ENCODE measurements at regions not wholly inside any gene's neighbourhood (a gene's known extent, or its start where the extent isn't known, plus 50 kb on each side); places are given as distances from the start of the nearest gene placed in this dataset.
A peak's percentile ranks its signal among the peaks of the same experiment; 100 is the strongest.
"Not testable (repeated sequence)": the region's sequence is repeated elsewhere in the genome, so short reads cannot be mapped to it uniquely, and the experiment has no call there.

DNA sequence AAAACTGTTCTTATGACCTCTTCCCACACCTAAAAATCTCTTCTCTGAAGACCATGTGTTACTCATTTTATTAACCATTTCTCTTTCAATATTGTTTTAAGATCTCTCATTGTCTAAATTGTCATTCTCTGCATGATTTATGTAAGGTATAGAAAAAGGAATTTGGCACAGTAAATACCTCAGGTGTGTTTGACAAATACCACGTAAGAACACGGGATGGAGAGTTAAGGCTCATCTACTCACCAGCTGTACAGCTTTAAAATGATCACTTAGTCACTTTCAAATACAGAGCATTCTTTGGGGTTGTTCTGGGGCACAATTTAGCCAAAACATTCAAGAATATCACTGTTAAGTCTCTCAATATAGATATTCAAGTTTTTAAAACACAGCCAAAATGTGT lies 627.1 kb downstream of the MCTP2 start:
- Histone ChIP-seq H3K4me3 (replicated peaks; ENCODE audit: insufficient read depth, low read length) (no peak overlapping the region), H3K27me3 (ENCODE audit: insufficient read depth, poor library complexity, severe bottlenecking) (no peaks in the 10 kb centered on the region), H3K27ac (replicated peaks) (no peak overlapping the region)
- no peak for TF ChIP-seq CTCF (IDR thresholded peaks at IDR 0.05; ENCODE audit: insufficient read depth, low read length)
- TF ChIP-seq GABPA (IDR thresholded peaks at IDR 0.05; ENCODE audit: low read depth) = no peak
- no peak for TF ChIP-seq SPI1 (IDR thresholded peaks at IDR 0.05; ENCODE audit: borderline replicate concordance, low read depth)
- DNase-seq (ENCODE audit: low read depth in 1 of 2, low spot score in 1 of 2) = no peak

- no peak overlapping the region for H3K4me3 ChIP-seq (replicated peaks; ENCODE audit: insufficient read depth, low read length)
- H3K27ac ChIP-seq (replicated peaks) = no peak overlapping the region
- no peaks in the 10 kb centered on the region for H3K27me3 ChIP-seq (ENCODE audit: insufficient read depth, poor library complexity, severe bottlenecking)
- DNase-seq (ENCODE audit: low read depth in 1 of 2, low spot score in 1 of 2) = no peak
- TF ChIP-seq CTCF (IDR thresholded peaks at IDR 0.05; ENCODE audit: insufficient read depth, low read length) = no peak
- TF ChIP-seq POLR2AphosphoS5 (IDR thresholded peaks at IDR 0.05; ENCODE audit: low read depth) = no peak
- no peak for TF ChIP-seq REST (IDR thresholded peaks at IDR 0.05; ENCODE audit: insufficient replicate concordance, low read depth)
- no peak for TF ChIP-seq SPI1 (IDR thresholded peaks at IDR 0.05; ENCODE audit: borderline replicate concordance, low read depth)
- no peak for TF ChIP-seq GABPA (IDR thresholded peaks at IDR 0.05; ENCODE audit: low read depth)
Measured at GRCh38 chr15:94858920-94859319, 627.6 kb downstream of the MCTP2 start.

- Histone ChIP-seq H3K27me3 (ENCODE audit: insufficient read depth, poor library complexity, severe bottlenecking) (no peaks in the 10 kb centered on the region), H3K4me3 (replicated peaks; ENCODE audit: insufficient read depth, low read length) (no peak overlapping the region), H3K27ac (replicated peaks) (no peak overlapping the region)
- TF ChIP-seq REST (IDR thresholded peaks at IDR 0.05; ENCODE audit: insufficient replicate concordance, low read depth) = no peak
- peak; percentile 65 for TF ChIP-seq SPI1 (IDR thresholded peaks at IDR 0.05; ENCODE audit: borderline replicate concordance, low read depth)
- TF ChIP-seq CTCF (IDR thresholded peaks at IDR 0.05; ENCODE audit: insufficient read depth, low read length) = no peak
- no peak for DNase-seq (ENCODE audit: low read depth in 1 of 2, low spot score in 1 of 2)
Measured at GRCh38 chr15:94864600-94864999, 633.2 kb downstream of the MCTP2 start.

GRCh38 chr15:94868265-94868664 lies 636.9 kb downstream of the MCTP2 start:
- H3K27me3 ChIP-seq (ENCODE audit: insufficient read depth, poor library complexity, severe bottlenecking); H3K27ac ChIP-seq (replicated peaks); H3K4me3 ChIP-seq (replicated peaks; ENCODE audit: insufficient read depth, low read length); DNase-seq (ENCODE audit: low read depth in 1 of 2, low spot score in 1 of 2): not testable (repeated sequence)
